A673 (cell line): ENCODE measurements at regions not wholly inside any gene's neighbourhood (a gene's known extent, or its start where the extent isn't known, plus 50 kb on each side); places are given as distances from the start of the nearest gene placed in this dataset.

ENCODE experiments used
- BruUV-seq: library from RNA; stranded (reverse); fragments of 400-500 nt; replicated peaks from 2 replicates; lab custom pipeline; 2021; lab: Mats Ljungman, UMichigan
- CTCF ChIA-PET: fragments of 300-600 bp; sonication (Branson Sonifier 250); formaldehyde crosslinking; loops from one replicate; lab custom pipeline; 2022; ENCODE audit warnings: antibody characterized with exemption; lab: Charles Lee
- POLR2A ChIA-PET: fragments of 300-600 bp; sonication (Branson Sonifier 250); formaldehyde crosslinking; loops from one replicate; lab custom pipeline; 2022; ENCODE audit warnings: antibody characterized with exemption; ENCODE audit not compliant: low non-redundant PET; lab: Charles Lee
- DNase-seq: peaks from one replicate; pipeline ENCODE4 v3.0.0-alpha.2; 2015; ENCODE audit warnings: low spot score
- H3K27ac ChIP-seq: fragments of 200-600 bp; sonication (generic); 2 replicates; pipeline ENCODE4 v1.5.1; 2016; ENCODE audit warnings: mixed run types, low read depth, mild to moderate bottlenecking, mixed read lengths, antibody characterized with exemption, low read length; ENCODE audit not compliant: poor library complexity, severe bottlenecking
- H3K27me3 ChIP-seq: fragments of 200-600 bp; sonication (generic); replicated peaks from 2 replicates; pipeline ENCODE4 v1.6.1; 2017; ENCODE audit warnings: mixed run types, low read depth, mild to moderate bottlenecking, mixed read lengths, antibody characterized with exemption, low read length; ENCODE audit not compliant: insufficient read depth, poor library complexity
- H3K36me3 ChIP-seq: fragments of 200-600 bp; sonication (generic); 2 replicates; pipeline ENCODE4 v1.6.1; 2016; ENCODE audit warnings: mixed run types, mild to moderate bottlenecking, mixed read lengths, antibody characterized with exemption, low read length; ENCODE audit not compliant: insufficient read depth, poor library complexity, severe bottlenecking
- H3K4me1 ChIP-seq: fragments of 200-600 bp; sonication (generic); 2 replicates; pipeline ENCODE4 v1.6.1; 2017; ENCODE audit warnings: mixed run types, mild to moderate bottlenecking, mixed read lengths, antibody characterized with exemption, low read length; ENCODE audit not compliant: insufficient read depth, poor library complexity, severe bottlenecking
- H3K4me3 ChIP-seq: fragments of 200-600 bp; sonication (generic); 2 replicates; pipeline ENCODE4 v1.5.1; 2016; ENCODE audit warnings: low read depth, mixed run types, mild to moderate bottlenecking, mixed read lengths, low read length; ENCODE audit not compliant: poor library complexity, severe bottlenecking
- H3K9me3 ChIP-seq: fragments of 200-600 bp; sonication (generic); 2 replicates; pipeline ENCODE4 v1.6.1; 2016; ENCODE audit warnings: mixed run types, low read depth, mild to moderate bottlenecking, mixed read lengths, antibody characterized with exemption, low read length; ENCODE audit not compliant: poor library complexity, severe bottlenecking
- EZH2 ChIP-seq: fragments of 200-600 bp; sonication (generic); IDR thresholded peaks from 2 replicates; pipeline ENCODE4 v1.6.1; 2017; ENCODE audit warnings: borderline replicate concordance, low read depth, mild to moderate bottlenecking, mixed read lengths, antibody characterized with exemption, low read length; ENCODE audit not compliant: poor library complexity, severe bottlenecking
- intact Hi-C: fragments of 100-400 bp; cut with micrococcal nuclease; formaldehyde crosslinking; loops from one replicate; pipeline ENCODE4 v1.10.0; 2022; ENCODE audit not compliant: unreplicated experiment
- TF ChIP-seq, protein P1 (sequence below): fragments of 300-800, 200-600 bp; sonication (generic); conservative IDR thresholded peaks from 2 replicates; pipeline ENCODE4 v1.5.1; 2017; ENCODE audit warnings: low read depth, mild to moderate bottlenecking, antibody characterized with exemption, low read length, moderate library complexity, mixed read lengths

DNA sequence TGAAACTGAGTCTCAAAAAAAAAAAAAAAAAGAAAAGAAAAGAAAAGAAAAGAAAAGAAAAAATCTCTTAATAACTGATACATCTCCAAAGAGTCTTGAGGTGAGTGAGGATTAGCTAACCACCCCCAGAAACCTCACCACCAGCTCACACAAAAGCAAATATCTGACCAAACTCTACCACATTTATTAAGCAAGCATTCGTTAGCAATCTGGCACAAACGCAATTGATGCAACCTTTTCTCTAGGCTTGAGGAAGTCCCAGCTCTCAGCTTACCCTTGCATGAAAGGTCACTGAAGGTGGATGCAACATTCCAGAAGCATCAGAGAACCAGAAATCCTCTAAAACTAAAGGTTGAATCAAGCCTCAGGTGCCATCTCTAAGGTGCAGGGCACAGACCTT, 231.9 kb upstream of the BCOR start:
- intact Hi-C loops, result no loop called here
- no peak for DNase-seq
- H3K4me3 ChIP-seq, result no peak overlapping the region
- H3K9me3 ChIP-seq, result no peaks in the 10 kb centered on the region
- ChIA-PET POLR2A (no interaction called here), CTCF (interaction anchor here (0.6 kb wide), 1 partner anchor 203 kb away, joined by 3 read pairs; no protein-coding TSS in a partner anchor)
- H3K36me3 ChIP-seq, result no peaks in the 10 kb centered on the region
- no peaks in the 10 kb centered on the region for H3K4me1 ChIP-seq
- no TSS peak for BruUV-seq
- no peaks in the 10 kb centered on the region for H3K27me3 ChIP-seq
- no peak overlapping the region for H3K27ac ChIP-seq
- TF ChIP-seq, protein P1, sequence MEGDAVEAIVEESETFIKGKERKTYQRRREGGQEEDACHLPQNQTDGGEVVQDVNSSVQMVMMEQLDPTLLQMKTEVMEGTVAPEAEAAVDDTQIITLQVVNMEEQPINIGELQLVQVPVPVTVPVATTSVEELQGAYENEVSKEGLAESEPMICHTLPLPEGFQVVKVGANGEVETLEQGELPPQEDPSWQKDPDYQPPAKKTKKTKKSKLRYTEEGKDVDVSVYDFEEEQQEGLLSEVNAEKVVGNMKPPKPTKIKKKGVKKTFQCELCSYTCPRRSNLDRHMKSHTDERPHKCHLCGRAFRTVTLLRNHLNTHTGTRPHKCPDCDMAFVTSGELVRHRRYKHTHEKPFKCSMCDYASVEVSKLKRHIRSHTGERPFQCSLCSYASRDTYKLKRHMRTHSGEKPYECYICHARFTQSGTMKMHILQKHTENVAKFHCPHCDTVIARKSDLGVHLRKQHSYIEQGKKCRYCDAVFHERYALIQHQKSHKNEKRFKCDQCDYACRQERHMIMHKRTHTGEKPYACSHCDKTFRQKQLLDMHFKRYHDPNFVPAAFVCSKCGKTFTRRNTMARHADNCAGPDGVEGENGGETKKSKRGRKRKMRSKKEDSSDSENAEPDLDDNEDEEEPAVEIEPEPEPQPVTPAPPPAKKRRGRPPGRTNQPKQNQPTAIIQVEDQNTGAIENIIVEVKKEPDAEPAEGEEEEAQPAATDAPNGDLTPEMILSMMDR, result no peak
- no peak for TF ChIP-seq EZH2

DNA sequence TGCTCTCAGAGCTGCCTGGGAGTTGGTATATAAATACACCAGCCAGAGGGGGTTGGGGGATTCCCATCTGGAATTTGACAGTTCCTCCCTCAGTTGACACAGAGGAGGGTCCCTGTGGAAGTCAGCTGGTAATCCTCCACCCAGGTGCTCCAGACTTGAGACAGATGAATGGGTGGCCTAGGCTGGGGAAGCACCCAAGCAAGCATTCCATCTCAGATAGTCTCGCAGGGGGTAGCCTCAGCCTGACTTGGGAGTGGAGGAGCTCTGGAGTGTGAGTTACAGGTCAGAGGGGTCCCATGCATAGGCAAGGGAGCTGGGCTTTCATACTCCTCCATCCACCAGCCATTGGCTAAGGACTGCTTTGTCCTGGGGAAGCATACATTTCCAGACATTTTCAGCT, 229.3 kb upstream of the BCOR start:
- Histone ChIP-seq H3K27ac (no peak overlapping the region), H3K9me3 (no peaks in the 10 kb centered on the region), H3K36me3 (no peaks in the 10 kb centered on the region), H3K27me3 (no peaks in the 10 kb centered on the region), H3K4me3 (no peak overlapping the region), H3K4me1 (no peaks in the 10 kb centered on the region)
- ChIA-PET POLR2A (no interaction called here), CTCF (no interaction called here)
- intact Hi-C loops, result no loop called here
- TF ChIP-seq, protein P1, result no peak
- no peak for TF ChIP-seq EZH2
- BruUV-seq, result no TSS peak
- no peak for DNase-seq

DNA sequence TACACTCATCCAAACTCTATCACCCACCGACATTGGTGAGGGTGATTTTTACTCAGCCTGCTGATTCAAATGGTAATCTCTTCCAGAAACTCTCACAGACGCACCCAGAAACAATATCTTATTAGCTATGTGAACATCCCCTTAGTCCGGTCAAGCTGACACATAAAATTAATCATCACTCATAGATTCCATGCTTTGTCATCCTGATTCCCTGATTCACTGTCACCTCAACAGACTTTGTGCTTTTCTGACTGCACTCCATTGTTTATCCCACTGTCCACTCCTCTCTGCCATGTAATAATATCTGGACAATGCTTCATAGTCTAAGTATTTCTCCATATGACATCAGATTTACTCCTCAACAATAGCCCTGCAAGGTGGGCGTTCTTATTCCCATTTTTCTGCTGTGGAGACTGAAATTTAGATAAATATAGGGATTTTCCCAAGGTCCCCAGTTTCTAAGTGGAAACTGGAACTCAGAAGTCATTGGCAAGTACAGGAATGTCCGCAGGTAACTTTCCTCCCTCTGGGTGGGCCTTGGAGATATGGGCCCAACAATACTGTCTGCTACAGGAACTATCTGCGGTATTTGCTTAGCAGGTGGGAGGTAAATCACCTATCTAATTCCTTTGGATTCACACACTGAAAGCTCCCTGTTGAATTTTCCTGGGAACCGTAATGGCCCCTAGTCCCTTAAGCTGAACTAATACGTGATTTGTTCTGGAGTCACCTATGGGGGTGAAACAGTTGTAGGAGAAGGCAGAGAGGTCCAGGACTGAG, 228.6 kb upstream of the BCOR start:
- no peak overlapping the region for H3K4me3 ChIP-seq
- no peak overlapping the region for H3K27ac ChIP-seq
- TF ChIP-seq, protein P1, result no peak
- no peak for TF ChIP-seq EZH2
- ChIA-PET POLR2A (no interaction called here), CTCF (no interaction called here)
- no peaks in the 10 kb centered on the region for H3K36me3 ChIP-seq
- intact Hi-C loops, result no loop called here
- no TSS peak for BruUV-seq
- H3K4me1 ChIP-seq, result no peaks in the 10 kb centered on the region
- no peaks in the 10 kb centered on the region for H3K27me3 ChIP-seq
- H3K9me3 ChIP-seq, result no peaks in the 10 kb centered on the region
- DNase-seq, result no peak
